Fibroblast of peridontal ligament (primary cell): ENCODE measurements at regions not wholly inside any gene's neighbourhood (a gene's known extent, or its start where the extent isn't known, plus 50 kb on each side); places are given as distances from the start of the nearest gene placed in this dataset.
"Not testable (repeated sequence)": the region's sequence is repeated elsewhere in the genome, so short reads cannot be mapped to it uniquely, and the experiment has no call there.

ENCODE experiments used
- DNase-seq: peaks from one replicate; pipeline ENCODE4 v3.0.0-alpha.2; 2010; ENCODE audit errors: extremely low read depth

- DNase-seq, result not testable (repeated sequence)
These were observed 153.7 kb upstream of the MYRIP start for GRCh38 chr3:39655718-39656117.

DNA sequence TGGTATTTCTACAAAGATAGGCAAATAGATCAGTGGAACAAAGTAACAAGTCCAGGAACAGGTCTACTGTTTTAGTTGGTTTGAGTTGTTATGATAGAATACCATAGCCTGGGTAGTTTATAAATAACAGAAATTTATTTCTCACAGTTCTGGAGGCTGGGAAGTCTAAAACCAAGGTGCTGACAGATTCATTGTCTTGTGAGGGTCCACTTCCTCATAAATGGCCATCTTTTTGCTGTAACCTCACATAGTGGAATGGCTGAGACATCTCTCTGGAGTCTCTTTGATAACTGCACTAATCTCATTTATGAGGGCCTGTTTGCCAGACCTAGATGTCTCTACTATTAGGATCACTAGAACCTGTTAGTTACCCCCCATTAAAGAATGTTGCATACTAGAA lies 152.3 kb upstream of the MYRIP start:
- DNase-seq, result no peak

DNA sequence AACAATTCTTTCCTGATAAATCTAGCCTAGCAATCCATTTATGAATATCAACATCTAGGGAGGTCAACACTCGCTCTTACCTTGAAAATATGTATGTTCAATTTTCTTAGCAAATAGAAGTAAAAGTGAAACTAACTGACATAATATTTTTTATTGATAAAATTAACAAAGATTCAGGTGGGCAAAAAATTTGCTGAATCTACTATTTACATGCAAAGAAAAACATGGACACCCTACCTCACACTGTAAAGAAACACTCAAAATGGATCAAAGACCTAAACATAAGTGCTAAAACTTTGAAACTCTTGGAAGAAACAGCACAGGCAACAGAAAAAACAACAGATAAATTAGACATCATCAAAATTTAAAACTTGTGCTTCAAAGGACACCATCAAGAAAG lies 151.6 kb upstream of the MYRIP start:
- DNase-seq, result no peak

DNA sequence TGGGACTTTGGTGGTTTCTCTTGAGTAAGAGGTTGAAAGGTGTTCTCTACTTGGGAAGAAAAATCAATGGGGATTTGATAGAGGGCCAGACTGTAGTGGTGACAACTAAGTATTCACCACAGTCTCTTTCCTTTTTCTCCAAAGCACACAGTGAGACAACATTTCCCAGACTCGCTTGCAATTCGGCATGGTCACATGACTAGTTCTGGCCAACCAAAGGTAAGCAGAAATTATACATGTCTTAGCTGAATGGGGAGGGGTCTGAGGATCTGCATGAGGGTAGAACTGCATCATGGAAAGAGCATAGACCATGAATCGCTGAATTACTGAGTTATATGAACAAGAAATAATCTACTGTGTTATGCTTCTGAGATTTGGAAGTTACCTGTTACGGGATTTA lies 144.5 kb upstream of the MYRIP start:
- DNase-seq, result no peak

DNA sequence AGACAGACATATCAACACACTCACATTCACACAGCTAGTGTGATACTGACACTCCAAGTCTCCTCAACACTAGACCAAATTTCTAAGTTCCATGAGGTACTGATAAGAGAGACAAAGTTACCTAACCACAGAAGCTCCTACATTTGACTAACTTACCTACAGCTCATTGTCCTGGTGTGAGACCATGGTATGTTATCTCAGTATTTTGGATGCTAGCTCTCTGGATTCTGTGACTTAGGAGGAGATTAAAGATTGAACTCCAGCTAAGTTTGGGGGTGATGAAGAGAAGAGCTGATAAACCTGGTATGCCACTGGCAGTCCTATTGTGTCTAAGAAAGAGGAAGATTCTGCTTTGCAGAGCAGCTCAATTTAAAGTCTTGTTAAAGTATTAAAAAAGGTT lies 144.0 kb upstream of the MYRIP start:
- DNase-seq, result no peak

DNA sequence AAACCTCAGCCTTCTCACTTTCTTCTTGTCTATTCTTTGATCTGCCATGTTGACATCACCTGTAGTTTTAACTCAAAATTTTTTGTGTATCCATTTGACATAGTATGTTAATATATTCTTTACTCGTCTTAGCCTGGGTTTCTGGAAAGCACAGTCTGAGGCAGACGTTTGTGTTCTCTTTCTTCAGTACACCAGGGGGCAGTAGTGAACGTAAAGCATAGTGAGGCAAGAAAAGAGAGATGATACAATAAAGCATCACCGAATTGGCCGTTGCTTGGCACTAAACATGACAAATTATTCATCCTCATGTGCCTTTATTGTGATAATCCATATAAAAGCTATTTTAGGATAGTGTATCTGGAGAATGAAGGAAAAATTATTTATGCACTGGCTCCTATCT lies 141.0 kb upstream of the MYRIP start:
- DNase-seq, result peak; percentile 62

- peak; percentile 11 for DNase-seq
These were observed 138.3 kb upstream of the MYRIP start for GRCh38 chr3:39671116-39671515.

DNA sequence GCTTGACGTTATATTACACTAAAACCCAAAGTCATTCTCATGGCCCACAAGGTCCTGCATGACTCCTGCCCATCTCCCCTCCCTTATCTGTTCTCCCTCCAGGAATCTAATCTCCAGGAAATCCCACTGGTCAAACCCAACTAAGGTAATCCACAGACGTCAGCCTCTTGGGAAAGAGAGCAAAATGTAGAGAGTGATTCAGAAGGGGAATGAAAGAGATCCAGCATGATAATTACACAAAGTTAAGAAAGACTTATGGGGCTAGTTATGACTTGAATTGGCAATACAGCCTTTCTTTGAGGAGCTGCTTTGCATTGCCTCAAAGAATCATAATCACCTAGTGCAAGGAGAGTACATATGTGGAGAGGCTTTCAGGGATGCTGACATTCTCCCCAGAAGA lies 137.8 kb upstream of the MYRIP start:
- DNase-seq, result no peak

GRCh38 chr3:39705351-39705900 lies 104.0 kb upstream of the MYRIP start:
- peak; percentile 18 for DNase-seq

- DNase-seq, result peak; percentile 72
These were observed 102.0 kb upstream of the MYRIP start for GRCh38 chr3:39707314-39707909.

GRCh38 chr3:39712413-39713048 lies 96.9 kb upstream of the MYRIP start:
- DNase-seq, result no peak

GRCh38 chr3:39713341-39713740 lies 96.1 kb upstream of the MYRIP start:
- not testable (repeated sequence) for DNase-seq

DNA sequence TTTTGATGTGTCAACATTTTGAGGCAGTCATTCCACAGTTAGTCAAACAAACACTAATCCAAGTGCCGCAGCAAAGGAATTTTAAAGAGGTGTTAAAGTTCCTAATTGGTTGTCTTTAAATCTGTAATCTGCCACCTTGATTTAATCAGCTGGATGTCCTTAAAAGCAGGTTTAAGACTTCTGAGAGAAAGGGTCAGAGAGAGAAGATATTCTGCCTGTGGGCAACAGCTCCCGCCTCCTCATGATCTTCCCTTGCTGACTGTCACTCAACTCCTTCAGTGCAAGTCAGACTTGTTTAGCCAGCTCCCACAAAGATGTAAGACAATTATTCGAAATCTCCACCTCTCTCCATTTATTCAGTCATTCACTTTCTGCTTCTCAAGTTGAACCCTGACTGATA lies 92.6 kb upstream of the MYRIP start:
- no peak for DNase-seq

DNA sequence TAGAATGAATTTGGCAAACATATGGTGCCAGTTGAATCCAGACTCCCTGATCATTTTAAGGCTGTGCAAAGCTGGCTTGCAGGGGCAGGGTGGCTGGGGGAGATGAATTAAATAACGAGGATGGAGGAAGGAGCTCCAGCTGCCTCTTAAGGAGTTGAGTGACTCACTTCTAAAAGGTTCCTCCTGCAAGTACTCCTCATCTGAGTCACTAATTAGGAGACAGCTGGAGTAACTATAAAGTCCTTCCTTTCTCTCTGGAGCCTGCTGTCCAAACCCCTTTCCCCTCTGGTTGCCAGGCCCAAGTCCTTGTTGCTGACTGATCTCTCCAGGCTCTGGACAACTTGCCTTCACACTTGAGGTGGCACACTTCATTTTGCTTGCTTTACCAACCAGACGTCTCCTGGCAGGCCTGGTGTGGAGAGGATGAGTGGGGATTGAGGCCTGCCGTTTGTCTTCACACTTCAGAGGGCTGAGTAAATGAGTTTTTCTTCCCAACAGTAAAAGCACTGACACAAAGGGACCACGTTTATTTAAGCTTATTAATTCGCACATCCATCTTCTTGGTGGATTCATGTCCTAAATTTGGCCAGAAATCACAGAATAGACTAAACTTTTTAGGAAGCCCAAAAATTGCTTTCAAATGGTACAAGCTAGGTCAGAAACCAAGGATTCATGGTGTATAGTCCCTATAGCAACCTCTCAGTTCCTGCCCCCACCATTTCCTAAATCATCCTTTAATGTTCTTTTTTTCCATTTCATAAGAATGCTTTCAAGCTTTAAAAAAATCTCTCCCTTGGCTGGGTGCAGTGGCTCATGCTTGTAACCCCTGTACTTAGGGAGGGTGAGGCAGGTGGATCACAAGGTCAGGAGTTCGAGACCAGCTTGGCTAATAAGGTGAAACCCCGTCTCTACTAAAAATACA lies 90.5 kb upstream of the MYRIP start:
- DNase-seq, result peak; percentile 66

DNA sequence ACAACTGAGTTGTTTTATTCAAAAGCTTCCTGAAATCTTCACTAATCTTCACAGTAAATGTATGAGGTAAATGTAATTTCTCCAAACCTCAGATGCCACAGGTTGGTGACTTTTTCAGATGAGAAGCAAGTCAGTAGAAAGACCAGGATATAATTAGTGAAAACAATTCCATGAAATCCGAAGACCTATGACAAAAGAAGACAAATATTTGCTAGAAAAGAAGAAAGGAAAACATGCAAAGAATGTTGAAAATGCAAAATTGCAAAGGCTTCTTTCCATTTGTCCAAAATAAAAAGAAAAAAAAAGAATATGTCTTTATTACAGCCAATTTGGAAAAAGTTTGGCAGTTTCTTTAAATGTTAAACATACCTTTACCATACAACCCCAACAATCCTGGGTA lies 88.3 kb upstream of the MYRIP start:
- DNase-seq, result peak; percentile 3

DNA sequence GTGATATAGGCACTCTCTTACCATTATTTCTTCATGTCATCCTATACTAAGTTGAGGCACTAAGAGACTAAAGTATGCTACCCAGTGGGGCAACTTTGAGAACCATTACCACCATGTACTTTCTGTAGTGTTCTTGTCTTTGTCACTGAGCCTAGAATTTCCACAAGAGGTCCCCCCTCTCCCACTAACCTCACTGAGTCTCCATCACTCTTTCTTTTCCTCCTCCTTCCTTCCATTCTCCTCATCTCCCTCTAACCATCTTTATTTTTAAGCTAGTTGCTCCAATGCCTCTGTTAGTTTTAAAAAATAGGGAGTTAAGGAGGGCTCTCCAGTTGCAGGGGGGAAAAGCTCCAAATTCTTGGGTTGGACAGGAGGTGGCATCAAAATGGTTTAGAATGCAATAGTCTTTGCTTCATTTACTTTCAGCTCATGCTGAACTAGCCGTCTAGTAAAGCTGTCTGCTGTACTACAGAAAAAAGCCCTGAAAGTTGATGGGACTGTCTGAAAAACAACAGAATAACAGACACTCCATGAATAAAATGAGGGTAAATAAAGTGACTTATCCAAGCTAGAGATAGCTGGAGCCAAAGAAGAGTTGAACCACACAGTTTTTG lies 85.1 kb upstream of the MYRIP start:
- peak; percentile 8 for DNase-seq

GRCh38 chr3:39725321-39725720 lies 84.1 kb upstream of the MYRIP start:
- no peak for DNase-seq

GRCh38 chr3:39727415-39727814 lies 82.0 kb upstream of the MYRIP start:
- DNase-seq, result no peak

DNA sequence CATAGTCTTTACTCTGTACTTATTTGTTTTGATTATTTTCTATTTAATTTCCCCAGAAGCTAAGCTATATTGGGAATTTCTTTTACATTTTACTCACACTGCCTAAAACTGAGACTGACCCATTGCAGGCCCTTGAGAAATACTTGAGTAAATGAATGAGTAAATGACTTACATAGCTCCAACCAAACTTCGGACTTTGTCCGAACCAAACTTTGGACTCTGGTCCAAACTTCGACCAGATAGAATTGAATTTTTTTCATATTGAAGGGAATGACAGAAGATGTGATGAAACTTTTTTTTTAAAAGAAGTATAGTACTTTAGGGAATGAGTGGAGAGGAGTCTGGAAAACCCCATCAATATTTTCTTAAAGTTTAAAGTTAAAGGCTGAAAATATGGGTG lies 75.6 kb upstream of the MYRIP start:
- DNase-seq, result no peak

DNA sequence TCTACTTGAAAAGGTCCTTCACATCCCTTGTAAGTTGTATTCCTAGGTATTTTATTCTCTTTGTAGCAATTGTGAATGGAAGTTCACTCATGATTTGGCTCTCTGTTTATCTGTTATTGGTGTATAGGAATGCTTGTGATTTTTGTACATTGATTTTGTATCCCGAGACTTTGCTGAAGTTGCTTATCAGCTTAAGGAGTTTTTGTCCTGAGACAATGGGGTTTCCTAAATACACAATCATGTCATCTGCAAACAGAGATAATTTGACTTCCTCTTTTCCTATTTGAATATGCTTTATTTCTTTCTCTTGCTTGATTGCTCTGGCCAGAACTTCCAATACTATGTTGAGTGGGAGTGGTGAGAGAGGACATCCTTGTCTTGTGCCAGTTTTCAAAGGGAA lies 69.8 kb upstream of the MYRIP start:
- not testable (repeated sequence) for DNase-seq

DNA sequence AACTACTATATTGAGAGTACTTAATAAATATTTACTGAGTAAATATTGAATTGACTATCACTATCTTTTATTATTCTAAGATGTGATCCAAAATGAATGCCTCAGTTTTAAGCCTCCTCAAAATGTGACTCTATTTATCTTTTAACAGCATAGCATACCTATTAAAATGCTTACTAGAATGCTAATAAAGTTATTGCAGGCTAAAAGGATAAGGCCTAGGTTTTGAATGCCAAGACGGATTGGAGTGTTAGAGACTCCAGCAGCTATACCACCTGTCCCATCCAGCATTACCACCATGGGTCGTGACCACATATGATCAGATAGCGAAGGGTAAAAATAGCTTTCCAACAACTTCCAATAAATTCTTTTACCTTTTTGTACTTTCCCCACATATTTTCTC lies 64.7 kb upstream of the MYRIP start:
- DNase-seq, result no peak

GRCh38 chr3:39748002-39748401 lies 61.4 kb upstream of the MYRIP start:
- no peak for DNase-seq
